Frontal cortex (tissue), 3 donors: ENCODE measurements at regions not wholly inside any gene's neighbourhood (a gene's known extent, or its start where the extent isn't known, plus 50 kb on each side); places are given as distances from the start of the nearest gene placed in this dataset.
"Not testable (repeated sequence)": the region's sequence is repeated elsewhere in the genome, so short reads cannot be mapped to it uniquely, and the experiment has no call there.

Experiments used
- DNase-seq, 2 donors: peaks; one replicate each; pipeline ENCODE4 v3.0.0; 2012; ENCODE audit warnings: low spot score in 2 of 2
- FAIRE-seq: peaks from 2 replicates; lab custom pipeline; 2012; peaks lifted over from hg19 to GRCh38; lab: Jason Lieb, UNC
- donor health status: control.
- donor health status: control.
- donor health status: control.

DNA sequence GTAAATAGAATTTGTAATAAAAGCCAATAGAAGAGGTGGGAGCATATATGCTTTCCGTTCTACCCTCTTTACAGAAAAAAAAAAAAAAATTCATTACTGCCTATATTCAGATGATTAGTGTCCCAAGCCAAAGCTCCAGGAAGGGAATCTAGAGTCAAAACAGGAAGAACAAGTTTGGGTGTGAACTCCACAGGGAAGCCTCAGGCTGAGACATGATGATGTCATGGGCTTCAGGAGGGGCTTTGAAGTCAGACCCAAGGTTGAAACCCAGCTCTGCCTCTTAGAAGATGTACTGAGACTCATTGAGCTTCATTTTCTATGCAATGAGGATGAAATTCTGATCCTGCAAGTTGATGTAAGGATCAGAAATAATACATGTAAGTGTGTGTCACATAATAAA, 250.0 kb upstream of the ADGRL2 start:
- no peak for FAIRE-seq
- no peak for DNase-seq

- FAIRE-seq (no peak), DNase-seq (peak in 1 of 2 donors; percentile 10)
Observed at GRCh38 chr1:81549588-81550127, 251.1 kb upstream of the ADGRL2 start.

GRCh38 chr1:81548918-81549587, 251.7 kb upstream of the ADGRL2 start:
- FAIRE-seq: no peak
- no peak for DNase-seq

- FAIRE-seq (no peak), DNase-seq (no peak)
Observed at GRCh38 chr1:81547912-81548303, 252.8 kb upstream of the ADGRL2 start.

DNA sequence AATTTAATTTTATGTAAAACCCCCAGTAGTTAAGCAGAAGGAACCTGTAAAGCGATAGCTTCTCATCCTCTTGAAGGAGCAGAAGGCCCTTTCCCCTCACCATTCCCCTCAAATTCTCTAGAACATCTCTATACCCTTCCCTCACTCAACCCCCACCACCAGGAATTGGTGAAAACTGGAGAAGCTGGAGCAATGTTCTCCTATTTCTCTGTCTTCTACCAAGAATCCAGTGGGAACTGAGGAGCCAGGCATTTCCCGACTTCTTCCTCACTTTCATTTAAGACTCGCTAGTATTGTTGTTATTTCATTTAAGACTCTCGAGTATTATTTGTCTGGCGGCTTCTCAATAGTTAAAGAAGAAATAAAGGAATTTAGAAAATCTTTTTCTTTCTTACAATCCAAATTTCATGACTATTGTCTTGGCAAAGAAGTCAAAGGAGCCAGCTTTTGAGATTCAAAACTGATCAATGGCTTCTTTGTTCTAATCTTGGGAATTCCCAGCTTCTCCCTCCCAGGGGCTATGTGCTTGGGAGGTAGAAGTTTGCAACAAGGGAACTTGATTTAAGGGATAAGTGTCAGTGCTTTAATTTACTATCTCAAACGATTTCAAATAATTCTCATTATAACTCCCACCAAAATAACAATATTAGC, 253.3 kb upstream of the ADGRL2 start:
- DNase-seq (no peak), FAIRE-seq (no peak)

- no peak for FAIRE-seq
- DNase-seq: no peak
Observed at GRCh38 chr1:81545734-81546133, 255.0 kb upstream of the ADGRL2 start.

DNA sequence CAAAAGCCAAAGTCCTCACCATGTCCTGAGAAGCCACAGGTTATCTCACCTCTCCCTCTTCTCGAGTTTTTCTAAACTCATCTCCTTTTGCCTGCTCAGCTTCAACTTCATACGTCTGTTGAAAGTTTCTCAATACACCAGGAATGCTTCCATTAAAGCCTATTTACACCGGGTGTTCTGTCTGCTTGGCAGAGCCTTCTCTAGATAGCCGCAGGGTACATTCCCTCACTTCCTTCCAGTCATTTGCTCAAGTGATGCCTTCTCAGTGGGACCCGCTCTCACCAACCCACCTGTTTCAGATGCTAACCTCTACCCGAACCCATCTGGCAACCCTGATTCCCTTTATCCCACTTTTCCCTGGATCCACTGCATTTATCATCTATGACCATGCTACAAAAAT, 257.0 kb upstream of the ADGRL2 start:
- no peak for DNase-seq
- no peak for FAIRE-seq

GRCh38 chr1:81542196-81542595, 258.5 kb upstream of the ADGRL2 start:
- DNase-seq (no peak), FAIRE-seq (no peak)

GRCh38 chr1:81540216-81540615, 260.5 kb upstream of the ADGRL2 start:
- no peak for FAIRE-seq
- DNase-seq: no peak

GRCh38 chr1:81529014-81529413, 271.7 kb upstream of the ADGRL2 start:
- DNase-seq (no peak), FAIRE-seq (no peak)

DNA sequence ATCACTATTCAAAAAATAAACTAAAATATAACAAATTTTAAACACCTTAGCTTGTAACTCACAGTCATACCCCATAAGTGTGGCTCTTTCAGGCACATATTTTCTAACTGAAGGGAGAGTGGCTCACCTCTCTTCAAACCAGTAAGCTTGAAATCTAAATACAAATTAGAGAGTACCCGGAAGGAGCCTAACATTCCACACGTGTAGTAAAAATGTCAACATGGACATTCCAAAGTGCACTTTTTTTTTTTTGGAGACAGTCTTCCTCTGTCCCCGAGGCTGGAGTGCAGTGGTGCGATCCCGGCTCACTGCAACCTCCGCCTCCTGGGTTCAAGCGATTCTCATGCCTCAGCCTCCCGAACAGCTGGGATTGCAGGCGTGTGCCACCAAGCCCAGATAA, 275.6 kb upstream of the ADGRL2 start:
- FAIRE-seq: no peak
- DNase-seq: no peak

DNA sequence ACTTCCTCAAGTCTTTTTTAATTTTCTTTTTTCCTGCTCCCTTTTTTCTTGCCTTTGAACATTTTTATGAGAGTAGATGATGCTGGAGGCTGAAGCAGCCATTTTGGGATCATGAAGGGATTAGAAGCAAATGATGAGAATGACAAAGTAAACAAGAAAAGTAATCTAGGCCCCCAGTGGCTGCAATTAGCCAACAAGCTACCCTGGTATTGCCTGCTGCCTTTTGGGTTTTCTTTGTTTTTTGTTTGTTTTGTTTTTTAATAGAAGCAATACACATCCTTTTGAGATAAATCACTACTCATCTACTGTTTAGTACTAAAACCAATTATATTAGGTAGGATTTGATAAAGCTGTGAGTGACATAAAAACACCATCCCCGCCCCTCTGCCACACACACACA, 280.7 kb upstream of the ADGRL2 start:
- DNase-seq: no peak
- no peak for FAIRE-seq

DNA sequence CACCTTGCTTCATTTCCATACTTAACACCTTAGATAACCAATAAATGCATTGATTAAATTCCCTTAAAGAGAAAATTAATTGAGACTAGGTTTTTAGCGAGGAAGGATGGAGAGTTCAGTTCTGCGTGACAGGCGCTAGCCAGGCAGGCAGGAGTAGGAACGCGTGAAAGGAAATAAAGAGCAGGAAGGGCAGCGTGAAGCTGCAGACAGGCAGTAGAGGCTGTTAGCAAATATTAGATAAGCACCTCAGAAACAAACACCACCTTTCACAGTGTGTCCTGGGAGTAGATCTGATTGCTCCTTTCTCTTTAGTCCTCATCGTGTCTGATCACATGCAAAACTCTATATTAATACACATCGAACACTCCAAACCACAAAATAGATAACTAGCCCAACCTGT, 282.7 kb upstream of the ADGRL2 start:
- FAIRE-seq: no peak
- DNase-seq: no peak

DNA sequence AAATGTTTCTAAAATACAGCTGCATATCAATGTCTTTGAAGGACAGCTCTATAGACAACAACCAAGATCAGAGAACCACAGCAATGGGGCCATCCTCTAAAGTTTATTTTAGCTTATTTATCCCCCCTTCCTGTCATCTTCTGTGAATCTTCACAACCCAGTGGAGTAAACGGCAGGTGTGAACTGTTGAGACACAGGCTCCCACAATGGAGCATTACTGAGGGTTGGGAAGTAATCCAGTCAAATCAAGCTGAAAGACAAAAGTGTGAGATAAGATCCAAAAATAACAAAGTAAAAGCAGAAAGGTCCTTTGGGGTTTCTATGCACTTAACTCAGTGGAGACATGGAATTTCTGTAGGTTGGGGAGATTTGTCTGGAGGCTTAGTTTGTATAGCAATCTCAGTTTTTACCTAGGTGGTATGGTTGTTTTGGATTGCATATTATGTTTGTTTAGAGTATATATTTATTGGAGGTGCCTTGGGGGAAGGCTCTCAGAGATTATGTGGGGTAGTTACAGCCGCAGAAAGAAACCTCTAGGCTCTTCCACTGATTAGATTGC, 286.9 kb upstream of the ADGRL2 start:
- no peak for FAIRE-seq
- no peak for DNase-seq

DNA sequence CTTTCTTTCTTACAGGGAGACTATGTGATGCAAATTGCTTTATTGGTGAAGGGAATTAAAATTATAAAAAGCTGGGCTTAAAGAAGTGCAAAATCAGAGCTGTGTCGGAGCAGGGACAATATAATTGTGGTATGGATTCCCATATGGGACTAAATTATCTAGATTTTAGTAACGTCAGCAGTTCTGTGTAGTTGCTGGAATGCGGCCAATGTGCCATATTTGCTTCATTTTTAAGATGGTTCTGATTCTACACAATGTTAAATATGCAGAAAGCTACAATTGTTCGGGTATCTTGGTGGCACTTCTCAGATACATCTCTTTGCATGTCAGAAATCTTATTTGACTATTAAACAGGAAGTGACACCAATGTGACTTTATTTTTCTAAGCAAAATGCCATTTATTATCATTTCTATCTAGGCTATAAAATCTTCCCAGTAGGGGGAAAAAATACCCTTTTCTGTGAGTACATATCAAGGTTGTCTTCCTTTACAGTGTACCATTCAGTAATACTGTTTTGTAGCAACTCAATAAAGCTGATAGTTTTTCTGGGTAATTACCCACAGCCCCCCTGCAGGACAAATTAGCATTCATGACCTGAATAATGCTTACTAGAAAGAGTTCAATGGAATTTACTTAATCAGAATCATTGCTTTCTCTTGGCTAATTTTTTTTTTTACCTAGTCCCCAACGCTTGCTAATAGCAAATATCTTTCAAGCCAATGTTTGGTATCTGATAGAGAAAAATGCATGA, 288.3 kb upstream of the ADGRL2 start:
- FAIRE-seq (no peak), DNase-seq (no peak)

GRCh38 chr1:81511281-81511680, 289.5 kb upstream of the ADGRL2 start:
- FAIRE-seq (no peak), DNase-seq (no peak)

GRCh38 chr1:81510701-81511100, 290.0 kb upstream of the ADGRL2 start:
- DNase-seq: no peak
- no peak for FAIRE-seq

DNA sequence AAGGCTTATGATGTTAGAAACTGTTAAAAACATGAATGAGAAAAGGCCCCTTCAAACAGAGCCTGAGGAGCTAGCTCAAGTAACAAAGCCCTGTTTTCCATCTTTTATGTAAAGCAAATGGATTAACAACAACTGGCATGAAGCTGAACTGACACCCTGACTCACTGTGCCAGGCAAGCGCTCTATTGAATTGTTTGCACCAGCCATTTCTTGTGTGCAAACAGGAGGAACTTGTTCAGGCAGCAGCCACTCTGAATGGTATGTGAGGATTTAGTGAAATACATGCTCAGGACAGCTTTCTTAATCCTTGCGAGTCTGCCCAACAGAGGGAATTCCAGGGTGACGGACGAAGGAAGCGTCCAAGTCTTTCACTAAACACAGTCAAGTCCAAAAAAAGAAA, 291.1 kb upstream of the ADGRL2 start:
- DNase-seq: no peak
- no peak for FAIRE-seq

DNA sequence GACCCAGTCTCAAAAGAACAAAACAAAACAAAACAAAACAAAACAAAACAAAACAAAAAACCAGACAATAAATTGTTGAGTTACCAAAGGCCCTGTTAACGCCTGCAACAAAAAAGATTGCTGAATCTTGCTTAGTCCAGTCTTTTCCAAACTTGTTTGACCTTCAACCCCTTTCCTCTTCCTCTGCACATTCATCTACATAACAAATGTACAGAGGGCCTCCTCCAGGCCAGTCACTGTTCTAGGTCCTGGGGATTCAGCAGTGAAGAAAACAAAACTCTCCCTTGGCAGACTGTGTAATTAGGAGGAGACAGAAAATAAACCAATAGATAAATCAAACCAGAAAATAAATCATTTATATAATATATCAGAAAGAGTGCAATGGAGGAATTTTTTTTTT, 294.0 kb upstream of the ADGRL2 start:
- no peak for DNase-seq
- no peak for FAIRE-seq

- no peak for FAIRE-seq
Observed at GRCh38 chr1:81505831-81506230, 294.9 kb upstream of the ADGRL2 start.

DNA sequence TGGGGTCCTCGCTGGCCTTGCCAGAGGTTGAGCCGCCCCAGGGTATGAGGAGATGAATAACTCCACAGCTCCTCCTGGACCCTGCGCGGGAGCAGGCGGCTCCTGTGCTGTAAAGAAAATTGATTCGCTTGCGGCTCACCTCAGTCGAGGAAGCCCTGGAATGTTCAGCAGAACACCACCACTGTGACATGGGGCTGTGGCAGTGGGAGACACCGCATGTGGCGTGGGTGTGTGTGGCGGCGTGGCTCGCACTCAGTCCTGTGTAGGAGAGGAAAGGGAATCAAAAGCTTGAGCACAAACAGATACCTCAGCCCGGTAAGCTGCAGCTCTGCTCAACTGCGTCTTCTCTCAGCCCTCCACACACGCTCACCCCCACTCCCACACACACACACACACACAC, 295.9 kb upstream of the ADGRL2 start:
- not testable (repeated sequence) for FAIRE-seq, DNase-seq

More at GRCh38 chr1:81505831-81506230, 294.9 kb upstream of the ADGRL2 start:
- no peak for DNase-seq
